ENCODE measurements at regions not wholly inside any gene's neighbourhood (a gene's known extent, or its start where the extent isn't known, plus 50 kb on each side); places are given as distances from the start of the nearest gene placed in this dataset.

DNA sequence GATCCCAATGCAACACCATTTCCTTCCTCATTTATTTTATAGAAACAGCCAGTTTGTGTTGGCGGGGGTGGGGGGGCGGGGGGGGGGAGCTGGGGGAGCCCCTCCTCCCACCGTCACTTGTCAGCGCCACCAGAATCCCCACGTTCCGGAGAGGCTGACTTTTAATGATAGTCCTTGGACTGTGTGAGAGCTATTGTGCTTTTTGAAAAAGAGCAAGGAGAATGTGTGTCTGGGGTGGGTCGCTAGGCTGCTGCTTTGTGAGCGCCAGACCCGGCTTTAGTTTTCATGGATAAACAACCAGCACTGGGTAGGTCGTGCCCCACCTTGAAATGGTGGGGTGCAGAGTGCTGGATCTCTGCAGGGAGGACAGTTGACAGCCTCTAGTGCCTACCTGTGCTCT is 135.0 kb upstream of the ONECUT1 start:
- no peaks in the 10 kb centered on the region for H3K36me3 ChIP-seq (replicated peaks in 1 of 2; ENCODE audit: control insufficient read depth in 1 of 2, insufficient read depth in 2 of 2, low read length in 2 of 2)
- Mint-ChIP-seq H3K4me1 (no peaks in the 10 kb centered on the region), H3K4me3 (no peak overlapping the region), H3K9me3 (peaks cover 0 to 7% (median 2%) of the 10 kb centered on the region in 7 donors), H3K27me3 (ENCODE audit: low read depth in 3 of 3) (peaks cover 1 to 4% (median 2%) of the 10 kb centered on the region in 3 donors), H3K27ac (no peak overlapping the region), H3K36me3 (no peaks in the 10 kb centered on the region)
- H3K27ac ChIP-seq (ENCODE audit: low read depth in 1 of 2, low read length in 2 of 2): no peak overlapping the region
- no peaks in the 10 kb centered on the region for H3K4me1 ChIP-seq (ENCODE audit: control insufficient read depth in 1 of 2, insufficient read depth in 2 of 2, low read length in 2 of 2)
- H3K27me3 ChIP-seq (ENCODE audit: control insufficient read depth in 2 of 2, insufficient read depth in 2 of 2, low read length in 2 of 2): no peaks in the 10 kb centered on the region
- WGBS (ENCODE audit: insufficient coverage): 54% methylated on average over 4 of the region's 10 CpGs
- H2AFZ ChIP-seq (ENCODE audit: insufficient read depth, low read depth, low read length, poor library complexity, severe bottlenecking): no peak overlapping the region
- H4K20me1 ChIP-seq (ENCODE audit: insufficient read depth, low read length): no peaks in the 10 kb centered on the region
- no peaks in the 10 kb centered on the region for H3K79me2 ChIP-seq (ENCODE audit: insufficient read depth, low read length)
- H3K4me3 ChIP-seq (replicated peaks in 1 of 3; ENCODE audit: low read depth in 2 of 3, low read length in 3 of 3): no peak overlapping the region
- intact Hi-C loops (cut with micrococcal nuclease): no loop called here
- no peak overlapping the region for H3K4me2 ChIP-seq (replicated peaks; ENCODE audit: extremely low read depth, low read length, poor library complexity, severe bottlenecking)
- TF ChIP-seq CTCF (IDR thresholded peaks at IDR 0.05): no peak
- no peak for DNase-seq
- H3K9me3 ChIP-seq (replicated peaks in 1 of 2; ENCODE audit: control insufficient read depth in 1 of 2, insufficient read depth in 1 of 2, low read length in 2 of 2): no peaks in the 10 kb centered on the region
- H3K9ac ChIP-seq (ENCODE audit: insufficient read depth, low read length, poor library complexity, severe bottlenecking): no peak overlapping the region

DNA sequence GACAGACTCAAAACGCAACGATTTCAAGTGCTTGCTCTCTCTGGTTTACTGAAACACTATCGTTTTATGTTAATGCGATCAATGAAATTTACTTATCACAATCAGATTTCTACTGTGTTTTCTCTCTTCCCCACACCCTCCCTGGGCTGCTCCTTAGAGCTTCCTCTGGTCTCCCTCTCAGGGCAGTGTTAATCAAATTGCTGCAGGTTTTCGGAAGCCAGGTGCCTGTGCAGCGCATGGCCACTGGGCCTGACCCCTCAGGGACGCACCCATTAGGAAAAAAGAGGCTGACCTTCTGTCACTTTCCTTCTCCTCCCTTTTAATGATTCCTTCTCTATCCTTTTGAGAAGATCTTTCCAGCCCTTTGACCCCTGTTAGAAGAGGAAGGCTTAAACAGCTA is 134.5 kb upstream of the ONECUT1 start:
- intact Hi-C loops (cut with micrococcal nuclease): no loop called here
- no peak overlapping the region for H3K4me2 ChIP-seq (replicated peaks; ENCODE audit: extremely low read depth, low read length, poor library complexity, severe bottlenecking)
- H2AFZ ChIP-seq (ENCODE audit: insufficient read depth, low read depth, low read length, poor library complexity, severe bottlenecking): no peak overlapping the region
- H4K20me1 ChIP-seq (ENCODE audit: insufficient read depth, low read length): no peaks in the 10 kb centered on the region
- H3K79me2 ChIP-seq (ENCODE audit: insufficient read depth, low read length): no peaks in the 10 kb centered on the region
- H3K4me1 ChIP-seq (ENCODE audit: control insufficient read depth in 1 of 2, insufficient read depth in 2 of 2, low read length in 2 of 2): no peaks in the 10 kb centered on the region
- H3K9ac ChIP-seq (ENCODE audit: insufficient read depth, low read length, poor library complexity, severe bottlenecking): no peak overlapping the region
- WGBS (ENCODE audit: insufficient coverage): 96% methylated on average over 5 of the region's 7 CpGs
- H3K27ac ChIP-seq (ENCODE audit: low read depth in 1 of 2, low read length in 2 of 2): no peak overlapping the region
- no peaks in the 10 kb centered on the region for H3K36me3 Mint-ChIP-seq
- no peaks in the 10 kb centered on the region for H3K36me3 ChIP-seq (replicated peaks in 1 of 2; ENCODE audit: control insufficient read depth in 1 of 2, insufficient read depth in 2 of 2, low read length in 2 of 2)
- no peak overlapping the region for H3K4me3 Mint-ChIP-seq
- no peaks in the 10 kb centered on the region for H3K9me3 ChIP-seq (replicated peaks in 1 of 2; ENCODE audit: control insufficient read depth in 1 of 2, insufficient read depth in 1 of 2, low read length in 2 of 2)
- H3K4me3 ChIP-seq (replicated peaks in 1 of 3; ENCODE audit: low read depth in 2 of 3, low read length in 3 of 3): no peak overlapping the region
- no peak for DNase-seq
- peaks cover 1 to 4% (median 2%) of the 10 kb centered on the region in 3 donors for H3K27me3 Mint-ChIP-seq (ENCODE audit: low read depth in 3 of 3)
- H3K27ac Mint-ChIP-seq: no peak overlapping the region
- TF ChIP-seq CTCF (IDR thresholded peaks at IDR 0.05): no peak
- no peaks in the 10 kb centered on the region for H3K27me3 ChIP-seq (ENCODE audit: control insufficient read depth in 2 of 2, insufficient read depth in 2 of 2, low read length in 2 of 2)
- H3K4me1 Mint-ChIP-seq: no peaks in the 10 kb centered on the region
- peaks cover 0 to 4% (median 0%) of the 10 kb centered on the region in 7 donors for H3K9me3 Mint-ChIP-seq

All from CD14-positive monocyte (primary cell).